ENCODE measurements at regions not wholly inside any gene's neighbourhood (a gene's known extent, or its start where the extent isn't known, plus 50 kb on each side); places are given as distances from the start of the nearest gene placed in this dataset.
"Not testable (repeated sequence)": the region's sequence is repeated elsewhere in the genome, so short reads cannot be mapped to it uniquely, and the experiment has no call there.

DNA sequence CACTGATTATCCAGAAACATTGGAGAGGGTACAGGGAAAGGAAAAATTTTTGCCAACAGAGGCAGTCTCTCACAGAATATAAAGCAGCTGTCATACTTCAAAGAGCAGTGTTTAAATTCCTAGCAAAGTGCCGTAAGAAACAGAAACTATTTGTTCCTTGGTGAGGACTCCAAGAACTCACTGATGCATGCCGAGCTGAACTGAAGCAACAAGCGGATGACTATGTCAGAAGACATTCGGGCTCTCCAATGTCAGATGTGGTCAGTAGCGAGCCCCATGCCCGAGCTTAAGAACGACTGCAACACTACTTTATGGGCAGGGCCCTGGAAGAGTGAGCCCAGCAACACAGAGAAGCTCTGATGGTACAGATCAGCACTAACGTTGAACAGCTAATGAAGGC, 54.7 kb downstream of the OR2B6 start:
- in situ Hi-C loops (cut with HindIII; ENCODE audit: low pct_unique_long_range_greater_than_20kb, low sequenced_read_pairs) (no loop called here), intact Hi-C loops (cut with micrococcal nuclease; ENCODE audit: unreplicated experiment) (no loop called here)
- H3K27me3 ChIP-seq (ENCODE audit: control insufficient read depth, insufficient read depth, low read length), result peaks cover 14% of the 10 kb centered on the region; the same call in 1 of the 2 replicates
- POLR2A ChIA-PET, result interaction anchor here (0.6 kb wide), 1 partner anchor 391 kb away, joined by 3 read pairs; no protein-coding TSS in a partner anchor
- ATAC-seq (no peak), DNase-seq (ENCODE audit: low read depth, low spot score) (no peak)
- no TSS peak for BruUV-seq (replicated peaks)
- H3K36me3 ChIP-seq (ENCODE audit: control insufficient read depth, insufficient read depth, low read length), result no peaks in the 10 kb centered on the region
- H3K4me3 ChIP-seq (ENCODE audit: low read depth in 2 of 2, low read length in 2 of 2), result no peak overlapping the region
- TF ChIP-seq TCF7L2 (IDR thresholded peaks at IDR 0.05; ENCODE audit: low read depth, low read length), result no peak
- H3K4me1 ChIP-seq (ENCODE audit: control insufficient read depth, insufficient read depth, low read length), result no peaks in the 10 kb centered on the region
- CTCF ChIA-PET, result no interaction called here
- no peaks in the 10 kb centered on the region for H3K9me3 ChIP-seq (ENCODE audit: control insufficient read depth, insufficient read depth, low read depth, low read length)
- H3K27ac ChIP-seq (ENCODE audit: low read length), result no peak overlapping the region

GRCh38 chr6:28021011-28021410, 59.4 kb upstream of the ZNF165 start:
- H3K27ac ChIP-seq (ENCODE audit: low read length); ATAC-seq; BruUV-seq (replicated peaks); H3K36me3 ChIP-seq (ENCODE audit: control insufficient read depth, insufficient read depth, low read length); H3K4me1 ChIP-seq (ENCODE audit: control insufficient read depth, insufficient read depth, low read length); H3K4me3 ChIP-seq (ENCODE audit: low read depth in 2 of 2, low read length in 2 of 2); in situ Hi-C loops (cut with HindIII; ENCODE audit: low pct_unique_long_range_greater_than_20kb, low sequenced_read_pairs); POLR2A ChIA-PET; intact Hi-C loops (cut with micrococcal nuclease; ENCODE audit: unreplicated experiment); H3K9me3 ChIP-seq (ENCODE audit: control insufficient read depth, insufficient read depth, low read depth, low read length); CTCF ChIA-PET; DNase-seq (ENCODE audit: low read depth, low spot score): not testable (repeated sequence)
- H3K27me3 ChIP-seq (ENCODE audit: control insufficient read depth, insufficient read depth, low read length), result peaks cover 19% of the 10 kb centered on the region; the same call in 1 of the 2 replicates

DNA sequence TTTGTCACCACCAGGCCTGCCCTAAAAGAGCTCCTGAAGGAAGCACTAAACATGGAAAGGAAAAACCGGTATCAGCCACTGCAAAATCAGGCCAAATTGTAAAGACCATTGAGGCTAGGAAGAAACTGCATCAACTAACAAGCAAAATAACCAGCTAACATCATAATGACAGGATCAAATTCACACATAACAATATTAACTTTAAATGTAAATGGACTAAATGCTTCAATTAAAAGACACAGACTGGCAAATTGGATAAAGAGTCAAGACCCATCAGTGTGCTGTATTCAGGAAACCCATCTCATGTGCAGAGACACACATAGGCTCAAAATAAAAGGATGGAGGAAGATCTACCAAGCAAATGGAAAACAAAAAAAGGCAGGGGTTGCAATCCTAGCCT, 57.7 kb upstream of the ZNF165 start:
- DNase-seq (ENCODE audit: low read depth, low spot score); H3K4me3 ChIP-seq (ENCODE audit: low read depth in 2 of 2, low read length in 2 of 2); CTCF ChIA-PET; in situ Hi-C loops (cut with HindIII; ENCODE audit: low pct_unique_long_range_greater_than_20kb, low sequenced_read_pairs); H3K27me3 ChIP-seq (ENCODE audit: control insufficient read depth, insufficient read depth, low read length); BruUV-seq (replicated peaks); H3K4me1 ChIP-seq (ENCODE audit: control insufficient read depth, insufficient read depth, low read length); H3K36me3 ChIP-seq (ENCODE audit: control insufficient read depth, insufficient read depth, low read length); H3K9me3 ChIP-seq (ENCODE audit: control insufficient read depth, insufficient read depth, low read depth, low read length); H3K27ac ChIP-seq (ENCODE audit: low read length); POLR2A ChIA-PET; ATAC-seq; intact Hi-C loops (cut with micrococcal nuclease; ENCODE audit: unreplicated experiment): not testable (repeated sequence)

Data from Panc1 (cell line).